GM12892 (cell line): ENCODE measurements at regions not wholly inside any gene's neighbourhood (a gene's known extent, or its start where the extent isn't known, plus 50 kb on each side); places are given as distances from the start of the nearest gene placed in this dataset.

ENCODE experiments used
- POLR2A ChIP-seq: IDR thresholded peaks from 2 replicates; pipeline ENCODE4 v1.6.1; 2011; ENCODE audit warnings: low read depth, low read length, control low read depth
- POLR2AphosphoS5 ChIP-seq: IDR thresholded peaks from 2 replicates; pipeline ENCODE4 v1.6.1; 2011; ENCODE audit warnings: low read depth, low read length, control low read depth
- TAF1 ChIP-seq: IDR thresholded peaks from 2 replicates; pipeline ENCODE4 v1.6.1; 2011; ENCODE audit warnings: low read depth, mild to moderate bottlenecking, control low read depth, low read length, borderline replicate concordance

GRCh38 chr7:81408728-81409127, 361.1 kb downstream of the HGF start:
- TF ChIP-seq POLR2AphosphoS5 (no peak), POLR2A (no peak), TAF1 (no peak)
